Thyroid gland (tissue), 4 donors: ENCODE measurements at regions not wholly inside any gene's neighbourhood (a gene's known extent, or its start where the extent isn't known, plus 50 kb on each side); places are given as distances from the start of the nearest gene placed in this dataset.

ENCODE experiments used
- DNase-seq, 2 donors: peaks; one replicate each; pipeline ENCODE4 v3.0.0-alpha.2; 2019
- H3K27ac ChIP-seq, 3 donors: fragments of 200-600 bp; sonication (generic); 1 replicate in 2 of 3; 2 replicates in 1 of 3; pipeline ENCODE4 v1.5.1; 2016 to 2019; ENCODE audit warnings: mild to moderate bottlenecking in 1 of 3, moderate library complexity in 1 of 3
- H3K27me3 ChIP-seq: fragments of 200-600 bp; sonication (generic); one replicate; pipeline ENCODE4 v1.5.1; 2019
- H3K36me3 ChIP-seq, 2 donors: fragments of 200-600 bp; sonication (generic); one replicate each; pipeline ENCODE4 v1.5.1; 2016 to 2019
- H3K4me1 ChIP-seq, 2 donors: fragments of 200-600 bp; sonication (generic); one replicate each; pipeline ENCODE4 v1.5.1; 2017 to 2019
- H3K4me3 ChIP-seq, 3 donors: fragments of 200-600 bp; sonication (generic); replicated peaks in 1 of 3; 1 replicate in 2 of 3; 2 replicates in 1 of 3; pipeline ENCODE4 v1.5.1; 2016; ENCODE audit warnings: mild to moderate bottlenecking in 1 of 3
- H3K9me3 ChIP-seq: fragments of 200-600 bp; sonication (generic); one replicate; pipeline ENCODE4 v1.5.1; 2017
- CTCF ChIP-seq, 6 experiments: fragments of 200-600 bp in 3 of 6; fragments of 450-650 bp in 3 of 6; sonication (generic) in 3 of 6; IDR thresholded peaks; one replicate each; pipeline ENCODE4 v1.5.1; 2016 to 2019; ENCODE audit warnings: antibody characterized with exemption in 6 of 6, mild to moderate bottlenecking in 2 of 6, inconsistent platforms in 1 of 6, moderate library complexity in 1 of 6
- POLR2A ChIP-seq, 2 donors: fragments of 450-650 bp; IDR thresholded peaks; one replicate each; pipeline ENCODE4 v1.6.1; 2017; ENCODE audit warnings: antibody characterized with exemption in 2 of 2, mild to moderate bottlenecking in 2 of 2, moderate library complexity in 1 of 2
- WGBS, 2 donors: methylation state at CpG; one replicate each; pipeline ENCODE4 v1.1.5; 2017; 5-methylcytosine and 5-hydroxymethylcytosine counted together
- intact Hi-C: fragments of 100-400 bp; cut with DNase I; formaldehyde crosslinking; loops from one replicate; pipeline ENCODE4 v1.15.1; 2023

DNA sequence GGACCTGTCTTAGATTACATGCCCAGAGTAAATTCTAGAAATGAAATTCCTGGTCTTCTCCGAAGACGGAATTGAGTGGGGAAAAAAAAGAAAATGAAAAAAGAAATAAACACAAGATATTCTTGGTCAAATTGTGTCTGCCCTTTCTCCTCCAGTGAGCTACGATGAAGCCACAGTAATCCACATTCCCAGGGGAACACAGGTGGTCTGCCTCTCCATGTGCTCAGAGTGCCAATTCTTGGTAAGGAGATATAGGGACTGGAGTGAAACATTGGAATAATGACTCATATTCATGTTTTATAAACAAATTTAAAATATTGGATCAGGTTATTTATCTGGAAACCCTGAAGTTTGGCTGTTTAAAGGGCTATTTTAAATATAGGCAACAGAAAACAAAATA lies 54.2 kb upstream of the MGST2 start:
- H3K9me3 ChIP-seq, result no peaks in the 10 kb centered on the region
- no peak overlapping the region for H3K4me3 ChIP-seq
- WGBS, 2 donors, result 85 to 91% methylated on average over 3 of the region's 3 CpGs
- H3K27ac ChIP-seq, result no peak overlapping the region
- intact Hi-C loops, result no loop called here
- no peaks in the 10 kb centered on the region for H3K27me3 ChIP-seq
- no peaks in the 10 kb centered on the region for H3K36me3 ChIP-seq
- H3K4me1 ChIP-seq, result no peaks in the 10 kb centered on the region
- no peak for TF ChIP-seq CTCF (IDR thresholded peaks at IDR 0.05)
- TF ChIP-seq POLR2A (IDR thresholded peaks at IDR 0.05), result no peak
- no peak for DNase-seq

GRCh38 chr4:139609647-139610046 lies 53.6 kb upstream of the SETD7 start:
- no peaks in the 10 kb centered on the region for H3K9me3 ChIP-seq
- no peak for TF ChIP-seq POLR2A (IDR thresholded peaks at IDR 0.05)
- TF ChIP-seq CTCF (IDR thresholded peaks at IDR 0.05), result no peak
- no peak overlapping the region for H3K27ac ChIP-seq
- no peaks in the 10 kb centered on the region for H3K36me3 ChIP-seq
- no peaks in the 10 kb centered on the region for H3K27me3 ChIP-seq
- H3K4me1 ChIP-seq, result no peaks in the 10 kb centered on the region
- H3K4me3 ChIP-seq, result no peak overlapping the region
- DNase-seq, result no peak
- intact Hi-C loops, result loop anchor here (5.0 kb wide), 1 partner anchor 43 kb away; no protein-coding TSS in a partner anchor

DNA sequence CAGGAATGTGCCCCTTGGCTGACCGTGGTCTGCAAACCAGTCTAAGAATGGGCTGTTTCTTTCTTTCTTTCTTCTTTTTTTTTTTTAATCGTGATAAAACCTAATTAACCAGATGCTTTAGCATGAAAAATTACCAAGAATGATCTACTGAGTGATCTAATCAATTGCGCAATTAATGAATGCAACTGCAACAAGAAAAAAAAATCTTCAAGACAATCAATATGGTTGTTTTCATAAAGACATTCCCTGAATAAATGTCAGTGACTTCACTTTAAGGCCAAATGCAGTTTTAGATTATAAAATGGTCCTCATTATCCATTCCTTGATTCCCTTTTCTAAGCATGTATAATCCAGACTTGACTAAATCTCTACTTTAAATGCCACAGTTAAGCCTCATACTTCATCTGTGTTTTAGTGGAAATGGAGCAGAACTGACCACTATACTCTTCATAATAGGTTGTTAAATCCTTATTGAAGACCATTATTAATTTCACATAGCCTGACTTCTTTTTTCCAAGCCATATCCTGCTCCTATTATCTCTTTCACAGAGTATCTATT lies 51.6 kb upstream of the SETD7 start:
- no peaks in the 10 kb centered on the region for H3K36me3 ChIP-seq
- intact Hi-C loops, result loop anchor here (5.0 kb wide), 1 partner anchor 45 kb away; no protein-coding TSS in a partner anchor
- no peaks in the 10 kb centered on the region for H3K27me3 ChIP-seq
- no peaks in the 10 kb centered on the region for H3K4me1 ChIP-seq
- TF ChIP-seq CTCF (IDR thresholded peaks at IDR 0.05) (no peak), POLR2A (IDR thresholded peaks at IDR 0.05) (no peak)
- no peaks in the 10 kb centered on the region for H3K9me3 ChIP-seq
- no peak for DNase-seq
- whole genome bisulfite sequencing, 2 donors, result 69 to 75% methylated on average over 3 of the region's 3 CpGs
- H3K27ac ChIP-seq, result no peak overlapping the region
- no peak overlapping the region for H3K4me3 ChIP-seq

DNA sequence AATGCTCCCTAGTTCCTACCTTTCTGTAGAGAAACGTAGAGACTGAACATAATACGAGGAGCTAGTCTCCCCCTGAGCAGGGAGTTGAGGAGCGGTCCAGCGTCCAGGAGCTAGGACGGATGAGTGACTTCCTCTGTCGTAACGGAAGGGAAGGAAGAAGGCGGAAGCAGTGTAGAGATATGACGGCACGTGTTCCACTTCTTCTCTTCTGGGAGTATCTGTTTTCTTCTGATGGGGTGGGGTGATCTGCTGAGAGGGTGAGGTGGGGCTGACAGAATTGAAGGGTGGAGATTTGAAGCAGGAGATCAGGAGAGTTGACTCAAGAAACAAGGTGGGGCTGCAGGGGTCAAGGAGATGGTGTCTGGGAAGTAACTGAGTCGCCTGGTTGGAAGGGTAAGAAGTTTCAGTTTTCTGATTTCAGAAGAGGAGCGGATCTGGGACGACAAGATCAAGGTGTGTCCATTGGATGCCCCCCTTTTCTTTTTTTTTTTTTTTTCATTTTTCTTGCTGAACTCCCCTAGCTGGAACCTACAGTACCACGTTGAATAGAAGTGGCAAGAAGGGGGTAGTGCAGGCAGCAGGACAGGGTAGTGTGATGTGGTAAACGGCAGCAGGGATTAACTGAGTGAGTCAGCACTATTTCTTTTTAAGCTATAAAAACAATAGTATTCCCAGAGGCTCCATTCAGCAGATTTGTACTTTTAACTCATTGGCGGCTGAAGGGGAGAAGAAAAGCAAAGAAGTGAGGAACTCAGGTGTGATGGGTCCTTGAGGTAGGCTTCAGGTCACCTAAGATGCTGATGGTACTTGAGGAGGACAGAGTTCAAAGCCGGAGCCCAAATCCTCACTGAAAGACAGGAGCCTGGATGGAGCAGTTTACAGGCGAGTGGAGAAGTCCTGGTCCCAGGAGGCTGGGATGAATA lies 50.8 kb upstream of the SETD7 start:
- Histone ChIP-seq H3K36me3 (no peaks in the 10 kb centered on the region), H3K4me1 (no peaks in the 10 kb centered on the region), H3K27me3 (no peaks in the 10 kb centered on the region), H3K9me3 (no peaks in the 10 kb centered on the region), H3K4me3 (no peak overlapping the region), H3K27ac (no peak overlapping the region)
- TF ChIP-seq POLR2A (IDR thresholded peaks at IDR 0.05), result no peak
- TF ChIP-seq CTCF (IDR thresholded peaks at IDR 0.05), result peak in 2 of 6 experiments; percentile 9 to 31
- DNase-seq, result no peak
- WGBS, 2 donors, result 43 to 50% methylated on average over 18 of the region's 18 CpGs
- intact Hi-C loops, result loop anchor here (5.0 kb wide), 1 partner anchor 45 kb away; no protein-coding TSS in a partner anchor

- WGBS, 2 donors, result 86 to 91% methylated on average over 8 of the region's 8 CpGs
- H3K27me3 ChIP-seq, result no peaks in the 10 kb centered on the region
- H3K27ac ChIP-seq, result no peak overlapping the region
- DNase-seq, result no peak
- TF ChIP-seq POLR2A (IDR thresholded peaks at IDR 0.05) (no peak), CTCF (IDR thresholded peaks at IDR 0.05) (no peak)
- H3K9me3 ChIP-seq, result no peaks in the 10 kb centered on the region
- H3K36me3 ChIP-seq, result no peaks in the 10 kb centered on the region
- no peak overlapping the region for H3K4me3 ChIP-seq
- no peaks in the 10 kb centered on the region for H3K4me1 ChIP-seq
- intact Hi-C loops, result loop anchor here (5.0 kb wide), 1 partner anchor 46 kb away; no protein-coding TSS in a partner anchor
Measured at GRCh38 chr4:139606103-139606502, 50.1 kb upstream of the SETD7 start.
